ENCODE measurements at regions not wholly inside any gene's neighbourhood (a gene's known extent, or its start where the extent isn't known, plus 50 kb on each side); places are given as distances from the start of the nearest gene placed in this dataset.
A peak's percentile ranks its signal among the peaks of the same experiment; 100 is the strongest.

GRCh38 chr4:176482972-176483371 lies 163.2 kb downstream of the SPCS3 start:
- no peaks in the 10 kb centered on the region for H4K20me1 ChIP-seq (ENCODE audit: insufficient read depth)
- H3K27ac ChIP-seq: no peak overlapping the region
- H3K4me3 ChIP-seq: no peak overlapping the region
- in situ Hi-C loops (cut with MboI): no loop called here
- H3K79me2 ChIP-seq (ENCODE audit: insufficient read depth): no peaks in the 10 kb centered on the region
- H3K9ac ChIP-seq: no peak overlapping the region
- no peak overlapping the region for H3K4me2 ChIP-seq (ENCODE audit: unreplicated experiment)
- H3K4me1 ChIP-seq (ENCODE audit: insufficient read depth): no peaks in the 10 kb centered on the region
- no peaks in the 10 kb centered on the region for H3K9me2 ChIP-seq (ENCODE audit: insufficient read depth)
- no peaks in the 10 kb centered on the region for H3F3A ChIP-seq (ENCODE audit: insufficient read depth)
- H3K36me3 ChIP-seq (ENCODE audit: low read depth): no peaks in the 10 kb centered on the region
- no peak overlapping the region for H2AFZ ChIP-seq
- no peak for DNase-seq
- H3K9me3 ChIP-seq (ENCODE audit: low read depth): no peaks in the 10 kb centered on the region
- TF ChIP-seq EZH2phosphoT487 (IDR thresholded peaks at IDR 0.05; ENCODE audit: insufficient read depth, low read depth) (no peak), EZH2 (IDR thresholded peaks at IDR 0.05; ENCODE audit: insufficient read depth, poor library complexity, severe bottlenecking) (no peak)
- H3K27me3 ChIP-seq (replicated peaks; ENCODE audit: insufficient read depth): no peaks in the 10 kb centered on the region
- WGBS, 2 experiments (ENCODE audit: low coverage in 1 of 2, low lambda C conversion rate in 2 of 2, missing lambda C conversion rate in 2 of 2): 49% methylated on average over 3 of the region's 3 CpGs

GRCh38 chr4:176484301-176484984 lies 164.7 kb downstream of the SPCS3 start:
- no peaks in the 10 kb centered on the region for H3F3A ChIP-seq (ENCODE audit: insufficient read depth)
- H2AFZ ChIP-seq: no peak overlapping the region
- no peaks in the 10 kb centered on the region for H3K4me1 ChIP-seq (ENCODE audit: insufficient read depth)
- H3K27me3 ChIP-seq (replicated peaks; ENCODE audit: insufficient read depth): no peaks in the 10 kb centered on the region
- in situ Hi-C loops (cut with MboI): no loop called here
- no peaks in the 10 kb centered on the region for H3K9me2 ChIP-seq (ENCODE audit: insufficient read depth)
- no peak for TF ChIP-seq EZH2phosphoT487 (IDR thresholded peaks at IDR 0.05; ENCODE audit: insufficient read depth, low read depth)
- TF ChIP-seq EZH2 (IDR thresholded peaks at IDR 0.05; ENCODE audit: insufficient read depth, poor library complexity, severe bottlenecking): no peak
- no peak overlapping the region for H3K4me3 ChIP-seq
- WGBS, 2 experiments (ENCODE audit: low coverage in 1 of 2, low lambda C conversion rate in 2 of 2, missing lambda C conversion rate in 2 of 2): 84 to 86% methylated on average over 7 of the region's 7 CpGs
- DNase-seq: no peak
- H3K4me2 ChIP-seq (ENCODE audit: unreplicated experiment): no peak overlapping the region
- no peaks in the 10 kb centered on the region for H3K36me3 ChIP-seq (ENCODE audit: low read depth)
- H3K79me2 ChIP-seq (ENCODE audit: insufficient read depth): no peaks in the 10 kb centered on the region
- no peaks in the 10 kb centered on the region for H3K9me3 ChIP-seq (ENCODE audit: low read depth)
- no peaks in the 10 kb centered on the region for H4K20me1 ChIP-seq (ENCODE audit: insufficient read depth)
- H3K27ac ChIP-seq: no peak overlapping the region
- no peak overlapping the region for H3K9ac ChIP-seq

- WGBS, 2 experiments (ENCODE audit: low coverage in 1 of 2, low lambda C conversion rate in 2 of 2, missing lambda C conversion rate in 2 of 2): 63 to 71% methylated on average over 2 of the region's 2 CpGs
Observed at GRCh38 chr4:176489001-176489400, 169.2 kb downstream of the SPCS3 start.

GRCh38 chr4:176492646-176493302 lies 173.0 kb downstream of the SPCS3 start:
- Histone ChIP-seq H3K27ac (no peak overlapping the region), H3K36me3 (ENCODE audit: low read depth) (no peaks in the 10 kb centered on the region), H3K4me1 (ENCODE audit: insufficient read depth) (0 out of 2 replicates have a peak, but pooled peaks cover 4% of the 10 kb centered on the region), H3K4me3 (no peak overlapping the region), H3K9me3 (ENCODE audit: low read depth) (no peaks in the 10 kb centered on the region), H3K4me2 (ENCODE audit: unreplicated experiment) (no peak overlapping the region), H3K9me2 (ENCODE audit: insufficient read depth) (no peaks in the 10 kb centered on the region), H3K9ac (no peak overlapping the region), H3K27me3 (replicated peaks; ENCODE audit: insufficient read depth) (no peaks in the 10 kb centered on the region), H4K20me1 (ENCODE audit: insufficient read depth) (no peaks in the 10 kb centered on the region), H2AFZ (peak overlapping the region; percentile 42; the same call in 1 of the 2 replicates), H3K79me2 (ENCODE audit: insufficient read depth) (no peaks in the 10 kb centered on the region), H3F3A (ENCODE audit: insufficient read depth) (peaks cover 6% of the 10 kb centered on the region; the same call in 1 of the 2 replicates)
- 64 to 70% methylated on average over 2 of the region's 2 CpGs for WGBS, 2 experiments (ENCODE audit: low coverage in 1 of 2, low lambda C conversion rate in 2 of 2, missing lambda C conversion rate in 2 of 2)
- no peak for TF ChIP-seq EZH2 (IDR thresholded peaks at IDR 0.05; ENCODE audit: insufficient read depth, poor library complexity, severe bottlenecking)
- TF ChIP-seq EZH2phosphoT487 (IDR thresholded peaks at IDR 0.05; ENCODE audit: insufficient read depth, low read depth): no peak
- in situ Hi-C loops (cut with MboI): no loop called here
- peak; percentile 9 for DNase-seq

More at GRCh38 chr4:176489001-176489400, 169.2 kb downstream of the SPCS3 start:
- Histone ChIP-seq H3K36me3 (ENCODE audit: low read depth) (no peaks in the 10 kb centered on the region), H3K4me1 (ENCODE audit: insufficient read depth) (0 out of 2 replicates have a peak, but pooled peaks cover 4% of the 10 kb centered on the region), H3K79me2 (ENCODE audit: insufficient read depth) (no peaks in the 10 kb centered on the region), H2AFZ (no peak overlapping the region), H3K4me3 (no peak overlapping the region), H3K9ac (no peak overlapping the region), H3K4me2 (ENCODE audit: unreplicated experiment) (no peak overlapping the region), H3F3A (ENCODE audit: insufficient read depth) (peaks cover 6% of the 10 kb centered on the region; the same call in 1 of the 2 replicates), H4K20me1 (ENCODE audit: insufficient read depth) (no peaks in the 10 kb centered on the region), H3K27ac (no peak overlapping the region), H3K9me2 (ENCODE audit: insufficient read depth) (no peaks in the 10 kb centered on the region), H3K9me3 (ENCODE audit: low read depth) (no peaks in the 10 kb centered on the region), H3K27me3 (replicated peaks; ENCODE audit: insufficient read depth) (no peaks in the 10 kb centered on the region)
- no peak for TF ChIP-seq EZH2phosphoT487 (IDR thresholded peaks at IDR 0.05; ENCODE audit: insufficient read depth, low read depth)
- no peak for TF ChIP-seq EZH2 (IDR thresholded peaks at IDR 0.05; ENCODE audit: insufficient read depth, poor library complexity, severe bottlenecking)
- DNase-seq: no peak
- in situ Hi-C loops (cut with MboI): no loop called here
